Liver (tissue), 8 donors: ENCODE measurements at regions not wholly inside any gene's neighbourhood (a gene's known extent, or its start where the extent isn't known, plus 50 kb on each side); places are given as distances from the start of the nearest gene placed in this dataset.

Experiments
- DNase-seq: peaks from one replicate; pipeline ENCODE4 v3.0.0-alpha.2; 2017; ENCODE audit warnings: low spot score
- H3K27ac ChIP-seq, 2 donors: one replicate each; pipeline ENCODE4 v1.7.0; 2013; ENCODE audit warnings: inconsistent platforms in 2 of 2, low read length in 2 of 2, control low read depth in 1 of 2, low read depth in 1 of 2, mild to moderate bottlenecking in 1 of 2
- H3K27me3 ChIP-seq, 4 donors: one replicate each; pipeline versions ENCODE4 v1.6.1 to v1.7.0; 2013; ENCODE audit warnings: low read length in 3 of 4, inconsistent platforms in 1 of 4, mild to moderate bottlenecking in 1 of 4, moderate library complexity in 1 of 4; ENCODE audit not compliant: control insufficient read depth in 4 of 4, insufficient read depth in 4 of 4
- H3K36me3 ChIP-seq, 4 donors: one replicate each; pipeline versions ENCODE4 v1.6.1 to v1.7.0; 2013; ENCODE audit warnings: low read length in 3 of 4, mild to moderate bottlenecking in 3 of 4, low read depth in 1 of 4, moderate library complexity in 1 of 4; ENCODE audit not compliant: control insufficient read depth in 4 of 4, insufficient read depth in 3 of 4
- H3K4me1 ChIP-seq, 4 donors: one replicate each; pipeline versions ENCODE4 v1.6.1 to v1.7.0; 2013; ENCODE audit warnings: low read length in 3 of 4, mild to moderate bottlenecking in 3 of 4, moderate library complexity in 1 of 4; ENCODE audit not compliant: control insufficient read depth in 4 of 4, insufficient read depth in 4 of 4
- H3K4me3 ChIP-seq, 3 donors: one replicate each; pipeline versions ENCODE4 v1.6.1 to v1.7.0; 2013; ENCODE audit warnings: low read length in 3 of 3, control low read depth in 1 of 3, low read depth in 1 of 3, mild to moderate bottlenecking in 1 of 3
- H3K9ac ChIP-seq, 2 donors: one replicate each; pipeline ENCODE4 v1.7.0; 2013; ENCODE audit warnings: low read length in 2 of 2, mild to moderate bottlenecking in 2 of 2, moderate library complexity in 2 of 2, control low read depth in 1 of 2, low read depth in 1 of 2
- H3K9me3 ChIP-seq, 4 donors: one replicate each; pipeline versions ENCODE4 v1.6.1 to v1.7.0; 2013; ENCODE audit warnings: low read length in 3 of 4; ENCODE audit not compliant: control insufficient read depth in 4 of 4
- EGR1 ChIP-seq, 2 donors: IDR thresholded peaks; 2 replicates each; pipeline ENCODE4 v1.6.1; 2016 to 2018; ENCODE audit warnings: antibody characterized with exemption in 2 of 2, low read depth in 2 of 2
- FOXA1 ChIP-seq: IDR thresholded peaks from 2 replicates; pipeline ENCODE4 v1.6.1; 2016; ENCODE audit warnings: antibody characterized with exemption
- GABPA ChIP-seq, 2 donors: IDR thresholded peaks in 1 of 2; conservative IDR thresholded peaks in 1 of 2; 2 replicates each; pipeline ENCODE4 v1.6.1; 2016; ENCODE audit warnings: antibody characterized with exemption in 2 of 2, mild to moderate bottlenecking in 1 of 2, moderate library complexity in 1 of 2
- HNF4A ChIP-seq, 2 donors: conservative IDR thresholded peaks; 2 replicates each; pipeline ENCODE4 v1.6.1; 2016; ENCODE audit warnings: antibody characterized with exemption in 2 of 2, mild to moderate bottlenecking in 2 of 2
- NR2F2 ChIP-seq: IDR thresholded peaks from 2 replicates; pipeline ENCODE4 v1.6.1; 2016; ENCODE audit warnings: antibody characterized with exemption
- RXRA ChIP-seq, 2 donors: IDR thresholded peaks; 2 replicates each; pipeline ENCODE4 v1.6.1; 2017 to 2018; ENCODE audit warnings: antibody characterized with exemption in 2 of 2, mild to moderate bottlenecking in 1 of 2
- TAF1 ChIP-seq: conservative IDR thresholded peaks from 2 replicates; pipeline ENCODE4 v1.6.1; 2016; ENCODE audit warnings: antibody characterized with exemption, mild to moderate bottlenecking
- WGBS: extraction: QIAGEN DNeasy Blood & Tissue Kit; methylation state at CpG from one replicate; pipeline ENCODE4 v1.1.7; 2013; 5-methylcytosine and 5-hydroxymethylcytosine counted together
- TF ChIP-seq, protein P1 (sequence below): IDR thresholded peaks from 2 replicates; pipeline ENCODE4 v1.6.1; 2016; ENCODE audit warnings: antibody characterized with exemption
- TF ChIP-seq, protein P2 (sequence below): IDR thresholded peaks from 2 replicates; pipeline ENCODE4 v1.6.1; 2016; ENCODE audit warnings: antibody characterized with exemption, mild to moderate bottlenecking
- TF ChIP-seq, protein P3 (sequence below): IDR thresholded peaks from 2 replicates; pipeline ENCODE4 v1.6.1; 2016; ENCODE audit warnings: antibody characterized with exemption
- TF ChIP-seq, protein P4 (sequence below): fragments of 150-350 bp; IDR thresholded peaks from 2 replicates; pipeline ENCODE4 v1.5.1; 2017; ENCODE audit warnings: improper control_type of control experiment, low read depth, low read length; ENCODE audit not compliant: missing input control
- donor health status: healthy.
- donor health status: healthy.
- donor health status: healthy.
- donor health status: healthy.
- donor health status: healthy.

- 88% methylated on average over 5 of the region's 5 CpGs for whole genome bisulfite sequencing
- no peaks in the 10 kb centered on the region for H3K36me3 ChIP-seq
- DNase-seq = no peak
- no peak overlapping the region for H3K27ac ChIP-seq
- H3K9ac ChIP-seq = no peak overlapping the region
- H3K4me1 ChIP-seq = no peaks in the 10 kb centered on the region
- no peaks in the 10 kb centered on the region for H3K27me3 ChIP-seq
- H3K4me3 ChIP-seq = no peak overlapping the region
- H3K9me3 ChIP-seq = no peaks in the 10 kb centered on the region
- no peak for TF ChIP-seq TAF1
- no peak for TF ChIP-seq RXRA (IDR thresholded peaks at IDR 0.05)
- TF ChIP-seq, protein P1, sequence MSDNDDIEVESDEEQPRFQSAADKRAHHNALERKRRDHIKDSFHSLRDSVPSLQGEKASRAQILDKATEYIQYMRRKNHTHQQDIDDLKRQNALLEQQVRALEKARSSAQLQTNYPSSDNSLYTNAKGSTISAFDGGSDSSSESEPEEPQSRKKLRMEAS = no peak
- TF ChIP-seq, protein P2, sequence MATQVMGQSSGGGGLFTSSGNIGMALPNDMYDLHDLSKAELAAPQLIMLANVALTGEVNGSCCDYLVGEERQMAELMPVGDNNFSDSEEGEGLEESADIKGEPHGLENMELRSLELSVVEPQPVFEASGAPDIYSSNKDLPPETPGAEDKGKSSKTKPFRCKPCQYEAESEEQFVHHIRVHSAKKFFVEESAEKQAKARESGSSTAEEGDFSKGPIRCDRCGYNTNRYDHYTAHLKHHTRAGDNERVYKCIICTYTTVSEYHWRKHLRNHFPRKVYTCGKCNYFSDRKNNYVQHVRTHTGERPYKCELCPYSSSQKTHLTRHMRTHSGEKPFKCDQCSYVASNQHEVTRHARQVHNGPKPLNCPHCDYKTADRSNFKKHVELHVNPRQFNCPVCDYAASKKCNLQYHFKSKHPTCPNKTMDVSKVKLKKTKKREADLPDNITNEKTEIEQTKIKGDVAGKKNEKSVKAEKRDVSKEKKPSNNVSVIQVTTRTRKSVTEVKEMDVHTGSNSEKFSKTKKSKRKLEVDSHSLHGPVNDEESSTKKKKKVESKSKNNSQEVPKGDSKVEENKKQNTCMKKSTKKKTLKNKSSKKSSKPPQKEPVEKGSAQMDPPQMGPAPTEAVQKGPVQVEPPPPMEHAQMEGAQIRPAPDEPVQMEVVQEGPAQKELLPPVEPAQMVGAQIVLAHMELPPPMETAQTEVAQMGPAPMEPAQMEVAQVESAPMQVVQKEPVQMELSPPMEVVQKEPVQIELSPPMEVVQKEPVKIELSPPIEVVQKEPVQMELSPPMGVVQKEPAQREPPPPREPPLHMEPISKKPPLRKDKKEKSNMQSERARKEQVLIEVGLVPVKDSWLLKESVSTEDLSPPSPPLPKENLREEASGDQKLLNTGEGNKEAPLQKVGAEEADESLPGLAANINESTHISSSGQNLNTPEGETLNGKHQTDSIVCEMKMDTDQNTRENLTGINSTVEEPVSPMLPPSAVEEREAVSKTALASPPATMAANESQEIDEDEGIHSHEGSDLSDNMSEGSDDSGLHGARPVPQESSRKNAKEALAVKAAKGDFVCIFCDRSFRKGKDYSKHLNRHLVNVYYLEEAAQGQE = no peak
- TF ChIP-seq EGR1 (IDR thresholded peaks at IDR 0.05; ENCODE audit: low read depth in 2 of 2) = no peak
- TF ChIP-seq, protein P3, sequence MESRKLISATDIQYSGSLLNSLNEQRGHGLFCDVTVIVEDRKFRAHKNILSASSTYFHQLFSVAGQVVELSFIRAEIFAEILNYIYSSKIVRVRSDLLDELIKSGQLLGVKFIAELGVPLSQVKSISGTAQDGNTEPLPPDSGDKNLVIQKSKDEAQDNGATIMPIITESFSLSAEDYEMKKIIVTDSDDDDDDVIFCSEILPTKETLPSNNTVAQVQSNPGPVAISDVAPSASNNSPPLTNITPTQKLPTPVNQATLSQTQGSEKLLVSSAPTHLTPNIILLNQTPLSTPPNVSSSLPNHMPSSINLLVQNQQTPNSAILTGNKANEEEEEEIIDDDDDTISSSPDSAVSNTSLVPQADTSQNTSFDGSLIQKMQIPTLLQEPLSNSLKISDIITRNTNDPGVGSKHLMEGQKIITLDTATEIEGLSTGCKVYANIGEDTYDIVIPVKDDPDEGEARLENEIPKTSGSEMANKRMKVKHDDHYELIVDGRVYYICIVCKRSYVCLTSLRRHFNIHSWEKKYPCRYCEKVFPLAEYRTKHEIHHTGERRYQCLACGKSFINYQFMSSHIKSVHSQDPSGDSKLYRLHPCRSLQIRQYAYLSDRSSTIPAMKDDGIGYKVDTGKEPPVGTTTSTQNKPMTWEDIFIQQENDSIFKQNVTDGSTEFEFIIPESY = no peak
- no peak for TF ChIP-seq GABPA (IDR thresholded peaks at IDR 0.05 in 1 of 2, conservative IDR thresholded peaks at IDR 0.05 in 1 of 2)
- no peak for TF ChIP-seq FOXA1
- no peak for TF ChIP-seq HNF4A (conservative IDR thresholded peaks at IDR 0.05)
Measured at GRCh38 chr2:11075221-11075620, 80.0 kb upstream of the SLC66A3 start.

DNA sequence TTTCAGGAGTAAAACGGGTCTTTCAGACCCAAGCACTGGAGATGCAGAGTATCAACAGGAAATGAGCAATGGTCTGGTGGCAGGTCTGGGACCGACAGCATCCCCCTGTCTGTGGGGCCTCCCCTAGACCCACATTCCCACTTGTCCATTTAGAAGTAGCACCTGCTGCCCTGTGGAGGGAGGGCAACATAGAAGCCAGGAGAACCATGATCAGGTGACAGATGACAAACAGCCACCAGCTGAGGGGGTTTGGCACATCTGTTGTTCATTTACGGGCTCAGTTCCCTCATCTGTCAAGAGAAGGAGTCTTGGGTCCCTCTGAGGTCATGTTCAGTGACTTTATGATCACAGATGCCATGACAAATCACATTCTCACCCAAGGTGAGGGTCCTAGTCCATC, 77.9 kb upstream of the SLC66A3 start:
- H3K36me3 ChIP-seq = no peaks in the 10 kb centered on the region
- no peak overlapping the region for H3K9ac ChIP-seq
- no peak overlapping the region for H3K27ac ChIP-seq
- no peak for DNase-seq
- no peak overlapping the region for H3K4me3 ChIP-seq
- H3K27me3 ChIP-seq = no peaks in the 10 kb centered on the region
- WGBS = 81% methylated on average over 3 of the region's 3 CpGs
- no peaks in the 10 kb centered on the region for H3K9me3 ChIP-seq
- no peaks in the 10 kb centered on the region for H3K4me1 ChIP-seq
- TF ChIP-seq, protein P4, sequence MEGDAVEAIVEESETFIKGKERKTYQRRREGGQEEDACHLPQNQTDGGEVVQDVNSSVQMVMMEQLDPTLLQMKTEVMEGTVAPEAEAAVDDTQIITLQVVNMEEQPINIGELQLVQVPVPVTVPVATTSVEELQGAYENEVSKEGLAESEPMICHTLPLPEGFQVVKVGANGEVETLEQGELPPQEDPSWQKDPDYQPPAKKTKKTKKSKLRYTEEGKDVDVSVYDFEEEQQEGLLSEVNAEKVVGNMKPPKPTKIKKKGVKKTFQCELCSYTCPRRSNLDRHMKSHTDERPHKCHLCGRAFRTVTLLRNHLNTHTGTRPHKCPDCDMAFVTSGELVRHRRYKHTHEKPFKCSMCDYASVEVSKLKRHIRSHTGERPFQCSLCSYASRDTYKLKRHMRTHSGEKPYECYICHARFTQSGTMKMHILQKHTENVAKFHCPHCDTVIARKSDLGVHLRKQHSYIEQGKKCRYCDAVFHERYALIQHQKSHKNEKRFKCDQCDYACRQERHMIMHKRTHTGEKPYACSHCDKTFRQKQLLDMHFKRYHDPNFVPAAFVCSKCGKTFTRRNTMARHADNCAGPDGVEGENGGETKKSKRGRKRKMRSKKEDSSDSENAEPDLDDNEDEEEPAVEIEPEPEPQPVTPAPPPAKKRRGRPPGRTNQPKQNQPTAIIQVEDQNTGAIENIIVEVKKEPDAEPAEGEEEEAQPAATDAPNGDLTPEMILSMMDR = no peak
- TF ChIP-seq NR2F2 = no peak
- TF ChIP-seq, protein P3 = no peak
- TF ChIP-seq, protein P1 = no peak
